Ramos (cell line): ENCODE measurements at regions not wholly inside any gene's neighbourhood (a gene's known extent, or its start where the extent isn't known, plus 50 kb on each side); places are given as distances from the start of the nearest gene placed in this dataset.
"Not testable (repeated sequence)": the region's sequence is repeated elsewhere in the genome, so short reads cannot be mapped to it uniquely, and the experiment has no call there.

ENCODE experiments used
- in situ Hi-C: fragments of 300-500 bp; cut with MboI; formaldehyde crosslinking; loops from one replicate; pipeline ENCODE4 v1.14.3; 2022; ENCODE audit warnings: low sequenced_read_pairs; ENCODE audit not compliant: unreplicated experiment

GRCh38 chr5:145471026-145471425 is 364.1 kb downstream of the PRELID2 start:
- in situ Hi-C loops, result no loop called here

- in situ Hi-C loops, result no loop called here
Measured at GRCh38 chr5:145470396-145470979, 364.7 kb downstream of the PRELID2 start.

- in situ Hi-C loops, result no loop called here
Measured at GRCh38 chr5:145467446-145467845, 367.7 kb downstream of the PRELID2 start.

- in situ Hi-C loops, result no loop called here
Measured at GRCh38 chr5:145466533-145466932, 368.6 kb downstream of the PRELID2 start.

- in situ Hi-C loops, result no loop called here
Measured at GRCh38 chr5:145465474-145466263, 369.5 kb downstream of the PRELID2 start.

- in situ Hi-C loops, result no loop called here
Measured at GRCh38 chr5:145464171-145464570, 371.0 kb downstream of the PRELID2 start.

- in situ Hi-C loops, result no loop called here
Measured at GRCh38 chr5:145463634-145464033, 371.5 kb downstream of the PRELID2 start.

GRCh38 chr5:145462525-145462924 is 372.6 kb downstream of the PRELID2 start:
- in situ Hi-C loops, result no loop called here

- in situ Hi-C loops, result no loop called here
Measured at GRCh38 chr5:145450286-145450885, 384.8 kb downstream of the PRELID2 start.

- in situ Hi-C loops, result no loop called here
Measured at GRCh38 chr5:145449794-145450193, 385.3 kb downstream of the PRELID2 start.

GRCh38 chr5:145446875-145447274 is 388.3 kb downstream of the PRELID2 start:
- in situ Hi-C loops, result not testable (repeated sequence)

GRCh38 chr5:145446412-145446811 is 388.7 kb downstream of the PRELID2 start:
- in situ Hi-C loops, result no loop called here

GRCh38 chr5:145445027-145445426 is 390.1 kb downstream of the PRELID2 start:
- in situ Hi-C loops, result no loop called here

GRCh38 chr5:145443964-145444363 is 391.2 kb downstream of the PRELID2 start:
- in situ Hi-C loops, result no loop called here

GRCh38 chr5:145443366-145443765 is 391.8 kb downstream of the PRELID2 start:
- in situ Hi-C loops, result no loop called here

- in situ Hi-C loops, result not testable (repeated sequence)
Measured at GRCh38 chr5:145442661-145443060, 392.5 kb downstream of the PRELID2 start.

GRCh38 chr5:145441228-145441627 is 393.9 kb downstream of the PRELID2 start:
- in situ Hi-C loops, result no loop called here

- in situ Hi-C loops, result no loop called here
Measured at GRCh38 chr5:145437627-145438026, 397.5 kb downstream of the PRELID2 start.

- in situ Hi-C loops, result no loop called here
Measured at GRCh38 chr5:145433077-145433476, 402.1 kb downstream of the PRELID2 start.

GRCh38 chr5:145429170-145429569 is 406.0 kb downstream of the PRELID2 start:
- in situ Hi-C loops, result no loop called here

GRCh38 chr5:145408048-145408341 is 427.1 kb downstream of the PRELID2 start:
- in situ Hi-C loops, result no loop called here
